Ovary (tissue), 7 donors: ENCODE measurements at regions not wholly inside any gene's neighbourhood (a gene's known extent, or its start where the extent isn't known, plus 50 kb on each side); places are given as distances from the start of the nearest gene placed in this dataset.

Experiments
- DNase-seq, 5 donors: peaks; one replicate each; pipeline ENCODE4 v3.0.0-alpha.2; 2019 to 2020
- H3K27ac ChIP-seq, 2 donors: fragments of 200-600 bp; one replicate each; pipeline versions ENCODE4 v1.5.1 to v1.8.0; 2019 to 2022
- H3K27me3 ChIP-seq: fragments of 200-600 bp; one replicate; pipeline ENCODE4 v1.8.0; 2022
- H3K36me3 ChIP-seq: fragments of 200-600 bp; sonication (generic); one replicate; pipeline ENCODE4 v1.5.1; 2019
- H3K4me1 ChIP-seq: one replicate; pipeline ENCODE4 v1.8.1; 2013; ENCODE audit warnings: mild to moderate bottlenecking, moderate library complexity; ENCODE audit not compliant: insufficient read depth
- H3K4me3 ChIP-seq: fragments of 200-600 bp; sonication (generic); one replicate; pipeline ENCODE4 v1.5.1; 2017
- H3K9me3 ChIP-seq, 2 donors: fragments of 200-600 bp in 1 of 2; sonication (generic) in 1 of 2; one replicate each; pipeline versions ENCODE4 v1.5.1 to v1.8.1; 2013 to 2019; ENCODE audit warnings: mild to moderate bottlenecking in 1 of 2, moderate library complexity in 1 of 2
- CTCF ChIP-seq, 3 donors: fragments of 450-650 bp in 2 of 3; fragments of 200-600 bp in 1 of 3; IDR thresholded peaks; one replicate each; pipeline versions ENCODE4 v1.5.1 to v1.8.0; 2016 to 2022; ENCODE audit warnings: antibody characterized with exemption in 3 of 3, mild to moderate bottlenecking in 1 of 3
- EP300 ChIP-seq: sonication (generic); formaldehyde crosslinking; IDR thresholded peaks from one replicate; pipeline ENCODE4 v1.6.1; 2017; ENCODE audit warnings: antibody characterized with exemption
- POLR2A ChIP-seq: fragments of 450-650 bp; IDR thresholded peaks from one replicate; pipeline ENCODE4 v1.6.1; 2017; ENCODE audit warnings: antibody characterized with exemption, mild to moderate bottlenecking, moderate library complexity
- WGBS, 3 donors: extraction: QIAGEN DNeasy Blood & Tissue Kit in 1 of 3; methylation state at CpG; one replicate each; pipeline versions ENCODE4 v1.1.5 to v1.1.7; 2013 to 2017; 5-methylcytosine and 5-hydroxymethylcytosine counted together
- intact Hi-C, 4 donors: fragments of 100-400 bp; cut with DNase I; formaldehyde crosslinking; loops; one replicate each; pipeline versions ENCODE4 v1.11.0 to v1.15.1; 2022 to 2023
- donor health status: DM: no; HTN: no; CAD: no; lungs with moderate emphysema.
- donor health status: DM: no; HTN: no; CAD: no.
- donor health status: Bipolar disorder and iron deficiency.
- donor health status: DM: no; HTN: no; CAD: no.
- donor health status: DM: yes; HTN: yes; CAD: no.

- Histone ChIP-seq H3K27me3 (no peaks in the 10 kb centered on the region), H3K4me1 (no peaks in the 10 kb centered on the region), H3K9me3 (no peaks in the 10 kb centered on the region), H3K4me3 (no peak overlapping the region), H3K36me3 (no peaks in the 10 kb centered on the region), H3K27ac (no peak overlapping the region)
- intact Hi-C loops: no loop called here
- DNase-seq: no peak
- TF ChIP-seq CTCF (IDR thresholded peaks at IDR 0.05) (no peak), POLR2A (no peak), EP300 (no peak)
Observed at GRCh38 chr12:82034769-82035168, 275.6 kb upstream of the PPFIA2 start.

- intact Hi-C loops: no loop called here
Observed at GRCh38 chr12:82029936-82030335, 270.8 kb upstream of the PPFIA2 start.

DNA sequence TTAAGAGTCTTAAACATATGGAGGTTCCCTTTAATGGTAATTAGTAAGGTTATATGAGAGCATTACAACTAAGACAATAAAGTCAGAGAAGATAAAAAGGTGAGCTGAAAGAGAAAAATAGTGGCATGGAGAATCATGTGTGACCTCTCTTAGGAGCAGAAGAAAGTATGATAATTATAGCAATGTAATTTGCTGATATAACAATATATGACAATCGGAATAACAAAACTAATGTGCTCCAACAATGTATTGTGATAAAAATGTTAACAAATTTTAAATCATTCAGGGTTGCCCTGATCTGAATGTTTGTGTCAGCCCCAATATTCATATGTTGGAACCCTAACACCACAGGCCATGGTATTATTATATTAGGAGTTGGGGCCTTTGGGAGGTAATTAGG, 269.6 kb upstream of the PPFIA2 start:
- H3K4me3 ChIP-seq: no peak overlapping the region
- no peaks in the 10 kb centered on the region for H3K9me3 ChIP-seq
- TF ChIP-seq CTCF (IDR thresholded peaks at IDR 0.05) (no peak), EP300 (no peak), POLR2A (no peak)
- no peak overlapping the region for H3K27ac ChIP-seq
- intact Hi-C loops: no loop called here
- H3K27me3 ChIP-seq: no peaks in the 10 kb centered on the region
- no peak for DNase-seq
- H3K4me1 ChIP-seq: no peaks in the 10 kb centered on the region
- 91 to 98% (median 97%) methylated on average over 1 of the region's 1 CpG for WGBS, 3 donors
- H3K36me3 ChIP-seq: no peaks in the 10 kb centered on the region

More at GRCh38 chr12:82029936-82030335, 270.8 kb upstream of the PPFIA2 start:
- no peaks in the 10 kb centered on the region for H3K4me1 ChIP-seq
- no peaks in the 10 kb centered on the region for H3K36me3 ChIP-seq
- H3K27ac ChIP-seq: no peak overlapping the region
- no peaks in the 10 kb centered on the region for H3K9me3 ChIP-seq
- no peak for DNase-seq
- no peak overlapping the region for H3K4me3 ChIP-seq
- no peak for TF ChIP-seq EP300
- no peak for TF ChIP-seq CTCF (IDR thresholded peaks at IDR 0.05)
- no peak for TF ChIP-seq POLR2A
- no peaks in the 10 kb centered on the region for H3K27me3 ChIP-seq
- 38 to 55% (median 42%) methylated on average over 1 of the region's 1 CpG for WGBS, 3 donors

- Histone ChIP-seq H3K4me3 (no peak overlapping the region), H3K36me3 (no peaks in the 10 kb centered on the region), H3K27me3 (no peaks in the 10 kb centered on the region), H3K27ac (no peak overlapping the region), H3K4me1 (no peaks in the 10 kb centered on the region), H3K9me3 (no peaks in the 10 kb centered on the region)
- TF ChIP-seq EP300: no peak
- TF ChIP-seq CTCF (IDR thresholded peaks at IDR 0.05): no peak
- DNase-seq: no peak
- 94 to 100% (median 96%) methylated on average over 1 of the region's 1 CpG for WGBS, 3 donors
- intact Hi-C loops: no loop called here
Observed at GRCh38 chr12:82027612-82028011, 268.5 kb upstream of the PPFIA2 start.

DNA sequence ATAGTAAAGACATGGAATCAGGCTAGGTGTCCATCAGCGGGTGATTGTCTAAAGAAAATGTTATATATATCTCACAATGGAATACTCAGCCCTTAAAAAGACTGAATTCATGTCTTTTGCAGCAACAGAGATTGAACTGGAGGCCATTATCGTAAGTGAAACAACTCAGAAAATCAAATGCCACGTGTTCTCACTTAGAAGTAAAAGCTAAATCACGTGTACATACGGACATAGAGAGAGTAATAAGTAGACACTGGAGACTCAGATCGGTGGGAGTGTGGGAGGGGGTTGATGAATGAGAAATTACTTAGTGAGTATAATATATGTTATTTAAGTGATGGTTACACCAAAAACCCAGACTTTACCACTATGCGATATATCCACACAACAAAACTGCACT, 266.3 kb upstream of the PPFIA2 start:
- intact Hi-C loops: no loop called here
- Histone ChIP-seq H3K9me3 (no peaks in the 10 kb centered on the region), H3K27me3 (no peaks in the 10 kb centered on the region), H3K36me3 (no peaks in the 10 kb centered on the region), H3K4me1 (no peaks in the 10 kb centered on the region), H3K27ac (no peak overlapping the region), H3K4me3 (no peak overlapping the region)
- DNase-seq: no peak
- no peak for TF ChIP-seq CTCF (IDR thresholded peaks at IDR 0.05)
- no peak for TF ChIP-seq POLR2A
- TF ChIP-seq EP300: no peak
- whole genome bisulfite sequencing, 3 donors: 86 to 89% (median 88%) methylated on average over 7 of the region's 7 CpGs
